NCI-H1417 treated with DMSO at 0.1 percent for 48 hours (cell line): ENCODE measurements at regions not wholly inside any gene's neighbourhood (a gene's known extent, or its start where the extent isn't known, plus 50 kb on each side); places are given as distances from the start of the nearest gene placed in this dataset.

Experiments used
- DNase-seq: peaks from one replicate; lab custom pipeline; 2025; lab: John Stamatoyannopoulos, UW

GRCh38 chr12:67427336-67427735 is 158.2 kb downstream of the CAND1 start:
- DNase-seq, result no peak

- DNase-seq, result no peak
These were observed 159.3 kb downstream of the CAND1 start for GRCh38 chr12:67428431-67428830.

GRCh38 chr12:67430708-67431335 is 161.7 kb downstream of the CAND1 start:
- no peak for DNase-seq

GRCh38 chr12:67431411-67432020 is 162.4 kb downstream of the CAND1 start:
- DNase-seq, result no peak

GRCh38 chr12:67433385-67434175 is 164.4 kb downstream of the CAND1 start:
- no peak for DNase-seq

- DNase-seq, result no peak
These were observed 165.7 kb downstream of the CAND1 start for GRCh38 chr12:67434671-67435370.

- DNase-seq, result no peak
These were observed 167.1 kb downstream of the CAND1 start for GRCh38 chr12:67436230-67436629.

GRCh38 chr12:67437011-67437410 is 167.9 kb downstream of the CAND1 start:
- no peak for DNase-seq

GRCh38 chr12:67439611-67440010 is 170.5 kb downstream of the CAND1 start:
- DNase-seq, result no peak

- DNase-seq, result no peak
These were observed 172.7 kb downstream of the CAND1 start for GRCh38 chr12:67441736-67442346.

GRCh38 chr12:67442347-67442841 is 173.2 kb downstream of the CAND1 start:
- DNase-seq, result no peak

- no peak for DNase-seq
These were observed 173.7 kb downstream of the CAND1 start for GRCh38 chr12:67442896-67443295.

GRCh38 chr12:67444542-67444941 is 175.4 kb downstream of the CAND1 start:
- no peak for DNase-seq

GRCh38 chr12:67446716-67447115 is 177.6 kb downstream of the CAND1 start:
- DNase-seq, result no peak

- no peak for DNase-seq
These were observed 178.0 kb downstream of the CAND1 start for GRCh38 chr12:67447180-67447579.

- no peak for DNase-seq
These were observed 180.5 kb downstream of the CAND1 start for GRCh38 chr12:67449591-67450052.

GRCh38 chr12:67450441-67450840 is 181.3 kb downstream of the CAND1 start:
- DNase-seq, result no peak

GRCh38 chr12:67451206-67451605 is 182.0 kb downstream of the CAND1 start:
- no peak for DNase-seq

GRCh38 chr12:67452119-67452805 is 183.1 kb downstream of the CAND1 start:
- no peak for DNase-seq

- no peak for DNase-seq
These were observed 184.0 kb downstream of the CAND1 start for GRCh38 chr12:67453191-67453590.

- no peak for DNase-seq
These were observed 186.1 kb downstream of the CAND1 start for GRCh38 chr12:67455236-67455635.
